H9 (cell line): ENCODE measurements at regions not wholly inside any gene's neighbourhood (a gene's known extent, or its start where the extent isn't known, plus 50 kb on each side); places are given as distances from the start of the nearest gene placed in this dataset.

Source experiments
- DNase-seq: peaks from one replicate; pipeline ENCODE4 v3.0.0-alpha.2; 2017
- H2AFZ ChIP-seq: one replicate; pipeline ENCODE4 v1.6.1; 2013; ENCODE audit warnings: mild to moderate bottlenecking, low read length, control low read depth, moderate library complexity
- H2AK5ac ChIP-seq: 2 replicates; pipeline ENCODE4 v1.6.1; 2013; ENCODE audit warnings: low read length, control low read depth, mixed read lengths; ENCODE audit not compliant: insufficient read length
- H2BK120ac ChIP-seq: one replicate; pipeline ENCODE4 v1.6.1; 2013; ENCODE audit warnings: low read depth, mild to moderate bottlenecking, low read length, control low read depth, inconsistent platforms; ENCODE audit not compliant: poor library complexity, severe bottlenecking
- H2BK12ac ChIP-seq: 2 replicates; pipeline ENCODE4 v1.6.1; 2013; ENCODE audit warnings: low read length, control low read depth, mixed read lengths, low read depth; ENCODE audit not compliant: insufficient read length
- H2BK15ac ChIP-seq: 2 replicates; pipeline ENCODE4 v1.6.1; 2013; ENCODE audit warnings: low read depth, low read length, control low read depth
- H2BK20ac ChIP-seq: one replicate; pipeline ENCODE4 v1.6.1; 2013; ENCODE audit warnings: low read depth, mild to moderate bottlenecking, low read length, control low read depth, inconsistent platforms; ENCODE audit not compliant: poor library complexity, severe bottlenecking
- H2BK5ac ChIP-seq: 2 replicates; pipeline ENCODE4 v1.6.1; 2013; ENCODE audit warnings: low read length, control low read depth, mixed read lengths; ENCODE audit not compliant: insufficient read length
- H3K14ac ChIP-seq: 2 replicates; pipeline ENCODE4 v1.6.1; 2013; ENCODE audit warnings: low read length, control low read depth; ENCODE audit not compliant: insufficient read depth
- H3K18ac ChIP-seq: 2 replicates; pipeline ENCODE4 v1.6.1; 2013; ENCODE audit warnings: low read depth, mild to moderate bottlenecking, mixed read lengths, low read length, control low read depth; ENCODE audit not compliant: insufficient read length
- H3K23ac ChIP-seq: 2 replicates; pipeline ENCODE4 v1.6.1; 2013; ENCODE audit warnings: low read length, control low read depth, mixed read lengths, low read depth; ENCODE audit not compliant: insufficient read length
- H3K23me2 ChIP-seq: 2 replicates; pipeline ENCODE4 v1.6.1; 2013; ENCODE audit warnings: low read depth, mild to moderate bottlenecking, mixed read lengths, low read length, control low read depth; ENCODE audit not compliant: insufficient read length, poor library complexity, severe bottlenecking
- H3K27ac ChIP-seq: 2 replicates; pipeline ENCODE4 v1.5.1; 2013; ENCODE audit warnings: low read length, control low read depth, mixed read lengths, low read depth; ENCODE audit not compliant: insufficient read length
- H3K27me3 ChIP-seq: 2 replicates; pipeline ENCODE4 v1.6.1; 2013; ENCODE audit warnings: low read length, control low read depth, inconsistent platforms; ENCODE audit not compliant: insufficient read depth
- H3K4ac ChIP-seq: 2 replicates; pipeline ENCODE4 v1.6.1; 2013; ENCODE audit warnings: low read depth, mild to moderate bottlenecking, control low read depth, inconsistent platforms, low read length, moderate library complexity
- H3K4me1 ChIP-seq: 2 replicates; pipeline ENCODE4 v1.6.1; 2013; ENCODE audit warnings: low read length, control low read depth, inconsistent platforms; ENCODE audit not compliant: insufficient read depth
- H3K4me2 ChIP-seq: 2 replicates; pipeline ENCODE4 v1.6.1; 2013; ENCODE audit warnings: low read length, control low read depth, mixed read lengths; ENCODE audit not compliant: insufficient read length, insufficient read depth
- H3K56ac ChIP-seq: 2 replicates; pipeline ENCODE4 v1.6.1; 2013; ENCODE audit warnings: low read depth, mild to moderate bottlenecking, mixed read lengths, low read length, control low read depth; ENCODE audit not compliant: insufficient read length
- H3K79me1 ChIP-seq: 2 replicates; pipeline ENCODE4 v1.6.1; 2013; ENCODE audit warnings: low read depth, mild to moderate bottlenecking, moderate library complexity, low read length, control low read depth, inconsistent platforms; ENCODE audit not compliant: insufficient read depth, poor library complexity, severe bottlenecking
- H3K79me2 ChIP-seq: 2 replicates; pipeline ENCODE4 v1.6.1; 2013; ENCODE audit warnings: low read length, control low read depth, inconsistent platforms; ENCODE audit not compliant: insufficient read depth
- H3K9ac ChIP-seq: 2 replicates; pipeline ENCODE4 v1.6.1; 2013; ENCODE audit warnings: low read length, control low read depth, mixed read lengths; ENCODE audit not compliant: insufficient read length; ENCODE audit errors: extremely low read depth
- H3K9me3 ChIP-seq: one replicate; pipeline ENCODE4 v1.6.1; 2013; ENCODE audit warnings: low read depth, low read length, inconsistent platforms; ENCODE audit not compliant: control insufficient read depth
- H3T11ph ChIP-seq: one replicate; pipeline ENCODE4 v1.6.1; 2013; ENCODE audit warnings: mild to moderate bottlenecking, low read length, control low read depth, inconsistent platforms
- H4K20me1 ChIP-seq: one replicate; pipeline ENCODE4 v1.6.1; 2013; ENCODE audit not compliant: control insufficient read depth, insufficient read length, insufficient read depth
- H4K5ac ChIP-seq: 2 replicates; pipeline ENCODE4 v1.6.1; 2013; ENCODE audit warnings: low read depth, mild to moderate bottlenecking, mixed read lengths, low read length, control low read depth; ENCODE audit not compliant: insufficient read length
- H4K8ac ChIP-seq: replicated peaks from 2 replicates; pipeline ENCODE4 v1.6.1; 2013; ENCODE audit warnings: low read length, control low read depth, mixed read lengths, low read depth; ENCODE audit not compliant: insufficient read length
- H4K91ac ChIP-seq: 2 replicates; pipeline ENCODE4 v1.6.1; 2013; ENCODE audit warnings: low read depth, mild to moderate bottlenecking, moderate library complexity, mixed read lengths, low read length, control low read depth; ENCODE audit not compliant: insufficient read length
- H3K27ac Mint-ChIP-seq, 3 experiments: 2 replicates in 2 of 3; 3 replicates in 1 of 3; pipeline ENCODE4 v1.8.0; 2020 to 2021; ENCODE audit warnings: mixed read lengths in 3 of 3, mild to moderate bottlenecking in 1 of 3, moderate library complexity in 1 of 3
- H3K27me3 Mint-ChIP-seq: 2 replicates; pipeline ENCODE4 v1.8.0; 2021; ENCODE audit warnings: low read depth, mild to moderate bottlenecking, moderate library complexity, mixed read lengths
- H3K36me3 Mint-ChIP-seq, 3 experiments: 2 replicates in 2 of 3; 3 replicates in 1 of 3; pipeline ENCODE4 v1.8.0; 2020 to 2021; ENCODE audit warnings: low read depth in 3 of 3, mixed read lengths in 3 of 3; ENCODE audit not compliant: insufficient read depth in 1 of 3
- H3K4me1 Mint-ChIP-seq, 2 experiments: 2 replicates each; pipeline ENCODE4 v1.8.0; 2020; ENCODE audit warnings: mixed read lengths in 2 of 2
- H3K4me3 Mint-ChIP-seq, 2 experiments: 2 replicates in 1 of 2; 3 replicates in 1 of 2; pipeline ENCODE4 v1.8.0; 2020 to 2021; ENCODE audit warnings: mild to moderate bottlenecking in 2 of 2, mixed read lengths in 2 of 2, moderate library complexity in 1 of 2
- H3K9me3 Mint-ChIP-seq, 2 experiments: 2 replicates in 1 of 2; 3 replicates in 1 of 2; pipeline ENCODE4 v1.8.0; 2020; ENCODE audit warnings: mild to moderate bottlenecking in 2 of 2, mixed read lengths in 2 of 2, moderate library complexity in 1 of 2
- CTCF ChIP-seq: fragments of 200-600 bp; sonication (generic); conservative IDR thresholded peaks from 3 replicates; pipeline ENCODE4 v1.8.0; 2021; ENCODE audit warnings: antibody characterized with exemption, mild to moderate bottlenecking
- WGBS: extraction: QIAGEN DNeasy Blood & Tissue Kit; methylation state at CpG from one replicate; pipeline ENCODE4 v1.1.7; 2013; ENCODE audit warnings: missing lambda C conversion rate, low lambda C conversion rate, mixed read lengths; ENCODE audit not compliant: insufficient read length; ENCODE audit errors: extremely low coverage; 5-methylcytosine and 5-hydroxymethylcytosine counted together

GRCh38 chr5:71932131-71932654 lies 175.1 kb upstream of the MAP1B start:
- no CpG with 5 or more reads among the region's 1 CpG for whole genome bisulfite sequencing
- no peak for DNase-seq
- no peak overlapping the region for H3K27ac ChIP-seq
- H3K9me3 ChIP-seq: no peaks in the 10 kb centered on the region
- Mint-ChIP-seq H3K9me3 (peaks cover 0 to 2% of the 10 kb centered on the region in 2 experiments; a peak in 2 of 5 replicates), H3K27me3 (peaks cover 2% of the 10 kb centered on the region; the same call in 1 of the 2 replicates), H3K27ac (no peak overlapping the region), H3K4me3 (no peak overlapping the region), H3K4me1 (peaks cover 15 to 23% of the 10 kb centered on the region in 2 experiments), H3K36me3 (no peaks in the 10 kb centered on the region)
- no peak overlapping the region for H2AFZ ChIP-seq
- H4K91ac ChIP-seq: no peak overlapping the region
- no peak overlapping the region for H2BK12ac ChIP-seq
- TF ChIP-seq CTCF: no peak
- H2BK15ac ChIP-seq: no peak overlapping the region
- H4K5ac ChIP-seq: no peak overlapping the region
- no peak overlapping the region for H3K4ac ChIP-seq
- no peak overlapping the region for H2AK5ac ChIP-seq
- no peaks in the 10 kb centered on the region for H3K79me1 ChIP-seq
- H4K20me1 ChIP-seq: no peaks in the 10 kb centered on the region
- H2BK120ac ChIP-seq: no peak overlapping the region
- no peaks in the 10 kb centered on the region for H3K4me1 ChIP-seq
- no peak overlapping the region for H2BK20ac ChIP-seq
- no peak overlapping the region for H3K14ac ChIP-seq
- H3K79me2 ChIP-seq: no peaks in the 10 kb centered on the region
- no peak overlapping the region for H2BK5ac ChIP-seq
- H3K23ac ChIP-seq: no peak overlapping the region
- H3K9ac ChIP-seq: no peak overlapping the region
- H3K23me2 ChIP-seq: no peaks in the 10 kb centered on the region
- no peak overlapping the region for H3K18ac ChIP-seq
- H4K8ac ChIP-seq: no peak overlapping the region
- no peak overlapping the region for H3K56ac ChIP-seq
- H3K4me2 ChIP-seq: no peak overlapping the region
- H3K27me3 ChIP-seq: no peaks in the 10 kb centered on the region
- no peak overlapping the region for H3T11ph ChIP-seq
